Effector memory CD4-positive, alpha-beta T cell (primary cell): ENCODE measurements at regions not wholly inside any gene's neighbourhood (a gene's known extent, or its start where the extent isn't known, plus 50 kb on each side); places are given as distances from the start of the nearest gene placed in this dataset.

Experiments used
- DNase-seq, 3 donors: peaks; one replicate each; pipeline ENCODE4 v3.0.0-alpha.2; 2020
- H3K27ac ChIP-seq: 2 replicates; pipeline ENCODE4 v1.7.0; 2013; ENCODE audit warnings: mild to moderate bottlenecking, low read length, moderate library complexity; ENCODE audit not compliant: insufficient read depth, poor library complexity, severe bottlenecking
- H3K27me3 ChIP-seq: replicated peaks from 2 replicates; pipeline ENCODE4 v1.7.0; 2013; ENCODE audit warnings: mild to moderate bottlenecking, low read length; ENCODE audit not compliant: insufficient read depth, control insufficient read depth, poor library complexity, severe bottlenecking
- H3K36me3 ChIP-seq: 2 replicates; pipeline ENCODE4 v1.7.0; 2013; ENCODE audit warnings: mild to moderate bottlenecking, low read length, moderate library complexity; ENCODE audit not compliant: control insufficient read depth, insufficient read depth
- H3K4me1 ChIP-seq: 2 replicates; pipeline ENCODE4 v1.7.0; 2013; ENCODE audit warnings: low read length, mild to moderate bottlenecking; ENCODE audit not compliant: control insufficient read depth, insufficient read depth, poor library complexity, severe bottlenecking
- H3K4me3 ChIP-seq: 2 replicates; pipeline ENCODE4 v1.7.0; 2013; ENCODE audit warnings: low read length, low read depth, mild to moderate bottlenecking; ENCODE audit not compliant: insufficient read depth, poor library complexity, severe bottlenecking
- H3K9me3 ChIP-seq: 2 replicates; pipeline ENCODE4 v1.7.0; 2013; ENCODE audit warnings: mild to moderate bottlenecking, low read length, moderate library complexity; ENCODE audit not compliant: control insufficient read depth

GRCh38 chr10:10617686-10618085, 400.0 kb upstream of the CELF2 start:
- no peak overlapping the region for H3K27ac ChIP-seq
- no peaks in the 10 kb centered on the region for H3K27me3 ChIP-seq
- no peaks in the 10 kb centered on the region for H3K36me3 ChIP-seq
- no peaks in the 10 kb centered on the region for H3K4me1 ChIP-seq
- H3K9me3 ChIP-seq = no peaks in the 10 kb centered on the region
- no peak for DNase-seq
- H3K4me3 ChIP-seq = no peak overlapping the region

- no peak overlapping the region for H3K4me3 ChIP-seq
- no peak for DNase-seq
- no peaks in the 10 kb centered on the region for H3K9me3 ChIP-seq
- no peaks in the 10 kb centered on the region for H3K36me3 ChIP-seq
- H3K4me1 ChIP-seq = no peaks in the 10 kb centered on the region
- no peak overlapping the region for H3K27ac ChIP-seq
- no peaks in the 10 kb centered on the region for H3K27me3 ChIP-seq
These were observed 399.5 kb upstream of the CELF2 start for GRCh38 chr10:10618139-10618538.

- no peaks in the 10 kb centered on the region for H3K9me3 ChIP-seq
- no peak overlapping the region for H3K27ac ChIP-seq
- H3K4me1 ChIP-seq = no peaks in the 10 kb centered on the region
- H3K4me3 ChIP-seq = no peak overlapping the region
- no peaks in the 10 kb centered on the region for H3K27me3 ChIP-seq
- no peaks in the 10 kb centered on the region for H3K36me3 ChIP-seq
- no peak for DNase-seq
These were observed 393.6 kb upstream of the CELF2 start for GRCh38 chr10:10623958-10624566.

GRCh38 chr10:10624567-10624962, 393.1 kb upstream of the CELF2 start:
- Histone ChIP-seq H3K27me3 (no peaks in the 10 kb centered on the region), H3K36me3 (no peaks in the 10 kb centered on the region), H3K4me3 (no peak overlapping the region), H3K27ac (no peak overlapping the region), H3K9me3 (no peaks in the 10 kb centered on the region), H3K4me1 (no peaks in the 10 kb centered on the region)
- no peak for DNase-seq

- H3K36me3 ChIP-seq = no peaks in the 10 kb centered on the region
These were observed 392.2 kb upstream of the CELF2 start for GRCh38 chr10:10625491-10625890.

GRCh38 chr10:10626734-10627133, 390.9 kb upstream of the CELF2 start:
- H3K27me3 ChIP-seq = no peaks in the 10 kb centered on the region
- DNase-seq = no peak
- no peaks in the 10 kb centered on the region for H3K36me3 ChIP-seq
- no peak overlapping the region for H3K4me3 ChIP-seq
- H3K9me3 ChIP-seq = no peaks in the 10 kb centered on the region
- no peaks in the 10 kb centered on the region for H3K4me1 ChIP-seq
- H3K27ac ChIP-seq = no peak overlapping the region

More at GRCh38 chr10:10625491-10625890, 392.2 kb upstream of the CELF2 start:
- Histone ChIP-seq H3K27me3 (no peaks in the 10 kb centered on the region), H3K4me1 (no peaks in the 10 kb centered on the region), H3K27ac (no peak overlapping the region), H3K4me3 (no peak overlapping the region), H3K9me3 (no peaks in the 10 kb centered on the region)
- no peak for DNase-seq

GRCh38 chr10:10627414-10627813, 390.3 kb upstream of the CELF2 start:
- Histone ChIP-seq H3K9me3 (no peaks in the 10 kb centered on the region), H3K4me3 (no peak overlapping the region), H3K27me3 (no peaks in the 10 kb centered on the region)

GRCh38 chr10:10629512-10629911, 388.2 kb upstream of the CELF2 start:
- DNase-seq = no peak
- no peaks in the 10 kb centered on the region for H3K9me3 ChIP-seq
- no peaks in the 10 kb centered on the region for H3K36me3 ChIP-seq
- H3K27me3 ChIP-seq = no peaks in the 10 kb centered on the region
- H3K4me3 ChIP-seq = no peak overlapping the region
- H3K27ac ChIP-seq = no peak overlapping the region
- no peaks in the 10 kb centered on the region for H3K4me1 ChIP-seq

More at GRCh38 chr10:10627414-10627813, 390.3 kb upstream of the CELF2 start:
- Histone ChIP-seq H3K27ac (no peak overlapping the region), H3K4me1 (no peaks in the 10 kb centered on the region), H3K36me3 (no peaks in the 10 kb centered on the region)
- DNase-seq = no peak

GRCh38 chr10:10630281-10630680, 387.4 kb upstream of the CELF2 start:
- H3K4me3 ChIP-seq = no peak overlapping the region
- no peaks in the 10 kb centered on the region for H3K36me3 ChIP-seq
- DNase-seq = no peak

GRCh38 chr10:10630782-10631181, 386.9 kb upstream of the CELF2 start:
- Histone ChIP-seq H3K27ac (no peak overlapping the region), H3K4me1 (no peaks in the 10 kb centered on the region), H3K9me3 (no peaks in the 10 kb centered on the region)

More at GRCh38 chr10:10630281-10630680, 387.4 kb upstream of the CELF2 start:
- no peaks in the 10 kb centered on the region for H3K9me3 ChIP-seq
- no peaks in the 10 kb centered on the region for H3K4me1 ChIP-seq
- H3K27ac ChIP-seq = no peak overlapping the region
- no peaks in the 10 kb centered on the region for H3K27me3 ChIP-seq

More at GRCh38 chr10:10630782-10631181, 386.9 kb upstream of the CELF2 start:
- no peak for DNase-seq
- Histone ChIP-seq H3K36me3 (no peaks in the 10 kb centered on the region), H3K27me3 (no peaks in the 10 kb centered on the region), H3K4me3 (no peak overlapping the region)
